HL-60 (cell line): ENCODE measurements at regions not wholly inside any gene's neighbourhood (a gene's known extent, or its start where the extent isn't known, plus 50 kb on each side); places are given as distances from the start of the nearest gene placed in this dataset.

Experiments
- DNase-seq, 2 experiments: peaks; one replicate each; pipeline ENCODE4 v3.0.0-alpha.2; 2010 to 2020; ENCODE audit warnings: low read depth in 1 of 2, low spot score in 1 of 2
- H3K27ac ChIP-seq: fragments of 250-450 bp; sonication (Bioruptor Pico); replicated peaks from 2 replicates; pipeline ENCODE4 v1.5.1; 2020; ENCODE audit warnings: mild to moderate bottlenecking, moderate library complexity
- H3K27me3 ChIP-seq: fragments of 250-450 bp; sonication (Bioruptor Pico); 2 replicates; pipeline ENCODE4 v1.5.1; 2021; ENCODE audit warnings: mild to moderate bottlenecking, moderate library complexity; ENCODE audit not compliant: insufficient read depth, poor library complexity, severe bottlenecking
- H3K4me3 ChIP-seq: replicated peaks from 2 replicates; pipeline ENCODE4 v1.5.1; 2011; ENCODE audit warnings: mild to moderate bottlenecking, control low read depth, low read length; ENCODE audit not compliant: insufficient read depth
- GABPA ChIP-seq: IDR thresholded peaks from 2 replicates; pipeline ENCODE4 v1.6.1; 2012; ENCODE audit warnings: low read depth
- POLR2AphosphoS5 ChIP-seq: IDR thresholded peaks from 2 replicates; pipeline ENCODE4 v1.6.1; 2012; ENCODE audit warnings: low read depth
- SPI1 ChIP-seq: IDR thresholded peaks from 2 replicates; pipeline ENCODE4 v1.6.1; 2012; ENCODE audit warnings: low read depth, mild to moderate bottlenecking, borderline replicate concordance
- TF ChIP-seq, protein P1 (sequence below): IDR thresholded peaks from one replicate; pipeline ENCODE4 v1.5.1; 2011; ENCODE audit warnings: low read length, control low read depth, inconsistent platforms; ENCODE audit not compliant: insufficient read depth
- TF ChIP-seq, protein P2 (sequence below): IDR thresholded peaks from 2 replicates; pipeline ENCODE4 v1.6.1; 2012; ENCODE audit warnings: low read depth; ENCODE audit not compliant: insufficient replicate concordance

DNA sequence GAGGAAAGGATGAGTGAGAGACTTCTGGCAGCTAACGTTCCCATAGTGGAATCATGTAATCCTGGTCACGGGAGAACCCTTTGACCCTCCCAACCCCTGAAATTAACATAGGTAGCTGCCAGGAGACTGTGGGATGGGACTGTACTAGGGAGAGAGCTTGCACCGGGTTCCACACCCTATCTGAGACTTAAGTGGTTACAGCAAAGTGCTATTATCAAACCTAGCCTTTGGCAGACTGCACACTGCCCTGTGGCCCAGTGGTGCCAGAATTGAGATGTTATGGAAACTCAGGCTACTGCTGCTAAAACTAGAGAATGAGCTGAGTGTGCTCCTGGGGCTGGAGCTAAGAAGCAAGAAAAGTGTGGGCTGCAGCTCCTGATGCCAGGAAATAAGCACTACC, 79.6 kb upstream of the PDC start:
- no peak for DNase-seq
- TF ChIP-seq SPI1 (no peak), POLR2AphosphoS5 (no peak), GABPA (no peak)
- TF ChIP-seq, protein P1, sequence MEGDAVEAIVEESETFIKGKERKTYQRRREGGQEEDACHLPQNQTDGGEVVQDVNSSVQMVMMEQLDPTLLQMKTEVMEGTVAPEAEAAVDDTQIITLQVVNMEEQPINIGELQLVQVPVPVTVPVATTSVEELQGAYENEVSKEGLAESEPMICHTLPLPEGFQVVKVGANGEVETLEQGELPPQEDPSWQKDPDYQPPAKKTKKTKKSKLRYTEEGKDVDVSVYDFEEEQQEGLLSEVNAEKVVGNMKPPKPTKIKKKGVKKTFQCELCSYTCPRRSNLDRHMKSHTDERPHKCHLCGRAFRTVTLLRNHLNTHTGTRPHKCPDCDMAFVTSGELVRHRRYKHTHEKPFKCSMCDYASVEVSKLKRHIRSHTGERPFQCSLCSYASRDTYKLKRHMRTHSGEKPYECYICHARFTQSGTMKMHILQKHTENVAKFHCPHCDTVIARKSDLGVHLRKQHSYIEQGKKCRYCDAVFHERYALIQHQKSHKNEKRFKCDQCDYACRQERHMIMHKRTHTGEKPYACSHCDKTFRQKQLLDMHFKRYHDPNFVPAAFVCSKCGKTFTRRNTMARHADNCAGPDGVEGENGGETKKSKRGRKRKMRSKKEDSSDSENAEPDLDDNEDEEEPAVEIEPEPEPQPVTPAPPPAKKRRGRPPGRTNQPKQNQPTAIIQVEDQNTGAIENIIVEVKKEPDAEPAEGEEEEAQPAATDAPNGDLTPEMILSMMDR: no peak
- TF ChIP-seq, protein P2, sequence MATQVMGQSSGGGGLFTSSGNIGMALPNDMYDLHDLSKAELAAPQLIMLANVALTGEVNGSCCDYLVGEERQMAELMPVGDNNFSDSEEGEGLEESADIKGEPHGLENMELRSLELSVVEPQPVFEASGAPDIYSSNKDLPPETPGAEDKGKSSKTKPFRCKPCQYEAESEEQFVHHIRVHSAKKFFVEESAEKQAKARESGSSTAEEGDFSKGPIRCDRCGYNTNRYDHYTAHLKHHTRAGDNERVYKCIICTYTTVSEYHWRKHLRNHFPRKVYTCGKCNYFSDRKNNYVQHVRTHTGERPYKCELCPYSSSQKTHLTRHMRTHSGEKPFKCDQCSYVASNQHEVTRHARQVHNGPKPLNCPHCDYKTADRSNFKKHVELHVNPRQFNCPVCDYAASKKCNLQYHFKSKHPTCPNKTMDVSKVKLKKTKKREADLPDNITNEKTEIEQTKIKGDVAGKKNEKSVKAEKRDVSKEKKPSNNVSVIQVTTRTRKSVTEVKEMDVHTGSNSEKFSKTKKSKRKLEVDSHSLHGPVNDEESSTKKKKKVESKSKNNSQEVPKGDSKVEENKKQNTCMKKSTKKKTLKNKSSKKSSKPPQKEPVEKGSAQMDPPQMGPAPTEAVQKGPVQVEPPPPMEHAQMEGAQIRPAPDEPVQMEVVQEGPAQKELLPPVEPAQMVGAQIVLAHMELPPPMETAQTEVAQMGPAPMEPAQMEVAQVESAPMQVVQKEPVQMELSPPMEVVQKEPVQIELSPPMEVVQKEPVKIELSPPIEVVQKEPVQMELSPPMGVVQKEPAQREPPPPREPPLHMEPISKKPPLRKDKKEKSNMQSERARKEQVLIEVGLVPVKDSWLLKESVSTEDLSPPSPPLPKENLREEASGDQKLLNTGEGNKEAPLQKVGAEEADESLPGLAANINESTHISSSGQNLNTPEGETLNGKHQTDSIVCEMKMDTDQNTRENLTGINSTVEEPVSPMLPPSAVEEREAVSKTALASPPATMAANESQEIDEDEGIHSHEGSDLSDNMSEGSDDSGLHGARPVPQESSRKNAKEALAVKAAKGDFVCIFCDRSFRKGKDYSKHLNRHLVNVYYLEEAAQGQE: no peak
- H3K4me3 ChIP-seq: no peak overlapping the region
- H3K27ac ChIP-seq: no peak overlapping the region
- no peaks in the 10 kb centered on the region for H3K27me3 ChIP-seq

DNA sequence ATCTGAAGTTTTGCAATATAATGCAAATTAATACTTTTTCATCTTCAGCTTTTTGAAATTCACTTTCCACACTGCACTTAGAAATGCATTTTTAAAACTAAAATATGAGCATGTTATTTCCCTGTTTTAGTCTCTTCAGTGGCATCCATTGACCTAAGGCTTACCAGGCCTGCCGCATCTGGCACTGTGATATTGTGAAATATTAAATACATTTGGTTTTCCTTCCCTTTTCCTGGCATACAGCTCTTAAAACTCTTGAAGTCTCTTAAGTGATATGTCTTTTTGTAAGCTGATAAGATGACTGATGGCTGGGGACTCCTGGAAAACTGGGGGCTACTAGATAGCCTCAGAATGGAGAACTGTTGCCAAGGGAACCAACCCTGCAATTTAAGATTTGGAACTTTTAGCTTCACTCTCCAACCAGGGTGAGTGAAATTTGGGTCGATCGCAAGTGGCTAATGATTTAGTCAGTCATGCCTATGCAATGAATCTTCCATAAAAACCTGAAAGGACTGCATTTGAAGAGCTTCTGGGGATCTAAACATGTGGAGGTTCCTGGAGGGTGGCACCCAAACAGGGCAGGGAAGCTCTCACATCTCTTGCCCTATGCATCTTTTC, 75.5 kb upstream of the PDC start:
- Histone ChIP-seq H3K27me3 (no peaks in the 10 kb centered on the region), H3K27ac (no peak overlapping the region), H3K4me3 (no peak overlapping the region)
- peak in 1 of 2 experiments; percentile 39 for DNase-seq
- TF ChIP-seq, protein P1: no peak
- TF ChIP-seq POLR2AphosphoS5: no peak
- TF ChIP-seq, protein P2: no peak
- no peak for TF ChIP-seq GABPA
- no peak for TF ChIP-seq SPI1

DNA sequence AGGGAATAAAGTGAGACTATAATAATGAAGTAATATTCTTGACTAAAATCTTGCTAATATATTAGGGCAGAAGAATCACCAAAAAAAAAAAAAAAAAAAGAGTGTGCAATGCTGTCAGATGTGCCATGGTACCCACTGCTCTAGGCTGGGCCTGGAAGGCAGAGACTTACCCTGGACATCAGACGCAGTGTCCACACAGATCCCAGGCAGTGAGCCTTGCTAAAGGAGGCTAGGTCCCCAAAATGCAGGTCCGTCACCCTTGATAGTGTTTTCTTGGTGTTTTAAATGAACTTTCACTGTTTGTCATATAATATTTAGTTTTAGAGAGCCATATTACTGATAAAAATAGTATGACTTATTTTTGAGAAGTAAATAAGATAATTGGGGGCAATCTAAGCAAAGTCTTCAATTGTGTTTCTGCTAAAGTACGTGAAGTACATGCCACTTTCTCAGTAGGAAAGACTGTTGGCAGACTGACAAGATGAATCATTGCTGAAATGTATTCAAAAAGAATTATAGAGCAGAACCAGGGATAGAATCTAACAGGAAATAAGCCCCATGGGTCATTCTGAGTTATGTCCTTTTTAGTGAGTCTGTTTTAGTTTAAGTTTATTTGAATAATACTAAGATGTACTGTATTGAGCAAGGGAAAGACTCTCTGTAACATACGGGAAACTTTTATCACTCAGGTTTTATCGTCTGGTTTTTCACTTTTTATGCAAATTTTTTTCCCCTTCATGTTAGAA, 74.6 kb upstream of the PDC start:
- Histone ChIP-seq H3K27ac (no peak overlapping the region), H3K27me3 (no peaks in the 10 kb centered on the region), H3K4me3 (no peak overlapping the region)
- TF ChIP-seq GABPA (no peak), SPI1 (no peak), POLR2AphosphoS5 (no peak)
- TF ChIP-seq, protein P1: no peak
- TF ChIP-seq, protein P2: no peak
- no peak for DNase-seq
